ENCODE measurements at regions not wholly inside any gene's neighbourhood (a gene's known extent, or its start where the extent isn't known, plus 50 kb on each side); places are given as distances from the start of the nearest gene placed in this dataset.

DNA sequence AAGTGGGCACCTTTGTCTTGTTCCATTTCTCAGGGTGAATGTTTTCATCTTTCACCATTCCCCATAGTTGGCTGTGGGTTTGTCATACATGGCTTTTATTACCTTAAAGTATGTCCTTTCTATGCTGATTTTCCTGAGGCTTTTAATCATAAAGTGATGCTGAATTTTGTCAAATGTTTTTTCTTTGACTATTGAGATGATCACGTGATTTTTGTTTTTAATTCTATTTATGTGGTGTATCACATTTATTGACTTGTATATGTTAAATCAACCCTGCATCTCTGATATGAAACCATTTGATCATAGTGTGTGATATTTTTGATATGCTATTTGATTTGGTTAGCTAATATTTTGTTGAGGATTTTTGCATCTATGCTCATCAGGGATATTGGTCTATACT lies 216.4 kb upstream of the FAT3 start:
- TF ChIP-seq EZH2 (IDR thresholded peaks at IDR 0.05; ENCODE audit: borderline replicate concordance) (no peak), EZH2phosphoT487 (IDR thresholded peaks at IDR 0.05; ENCODE audit: low read depth, severe bottlenecking, unreplicated experiment) (no peak)
- TF ChIP-seq, protein P1, sequence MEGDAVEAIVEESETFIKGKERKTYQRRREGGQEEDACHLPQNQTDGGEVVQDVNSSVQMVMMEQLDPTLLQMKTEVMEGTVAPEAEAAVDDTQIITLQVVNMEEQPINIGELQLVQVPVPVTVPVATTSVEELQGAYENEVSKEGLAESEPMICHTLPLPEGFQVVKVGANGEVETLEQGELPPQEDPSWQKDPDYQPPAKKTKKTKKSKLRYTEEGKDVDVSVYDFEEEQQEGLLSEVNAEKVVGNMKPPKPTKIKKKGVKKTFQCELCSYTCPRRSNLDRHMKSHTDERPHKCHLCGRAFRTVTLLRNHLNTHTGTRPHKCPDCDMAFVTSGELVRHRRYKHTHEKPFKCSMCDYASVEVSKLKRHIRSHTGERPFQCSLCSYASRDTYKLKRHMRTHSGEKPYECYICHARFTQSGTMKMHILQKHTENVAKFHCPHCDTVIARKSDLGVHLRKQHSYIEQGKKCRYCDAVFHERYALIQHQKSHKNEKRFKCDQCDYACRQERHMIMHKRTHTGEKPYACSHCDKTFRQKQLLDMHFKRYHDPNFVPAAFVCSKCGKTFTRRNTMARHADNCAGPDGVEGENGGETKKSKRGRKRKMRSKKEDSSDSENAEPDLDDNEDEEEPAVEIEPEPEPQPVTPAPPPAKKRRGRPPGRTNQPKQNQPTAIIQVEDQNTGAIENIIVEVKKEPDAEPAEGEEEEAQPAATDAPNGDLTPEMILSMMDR (IDR thresholded peaks at IDR 0.05; ENCODE audit: poor library complexity), result no peak

Measured in hepatocyte (in vitro differentiated cells).